ENCODE measurements at regions not wholly inside any gene's neighbourhood (a gene's known extent, or its start where the extent isn't known, plus 50 kb on each side); places are given as distances from the start of the nearest gene placed in this dataset.

- Histone ChIP-seq H3K9me1 (ENCODE audit: control insufficient read depth, extremely low read depth, insufficient read depth, low read length) (no peaks in the 10 kb centered on the region), H2AFZ (ENCODE audit: control insufficient read depth, low read length) (no peak overlapping the region), H3K27ac (ENCODE audit: control insufficient read depth, insufficient read depth, low read length) (no peak overlapping the region), H3K4me2 (ENCODE audit: control insufficient read depth, extremely low read depth, insufficient read depth, low read depth, low read length) (no peak overlapping the region), H3K79me2 (ENCODE audit: control insufficient read depth, insufficient read depth, low read length) (no peaks in the 10 kb centered on the region), H3K9ac (ENCODE audit: control insufficient read depth, extremely low read depth, insufficient read depth, low read length) (no peak overlapping the region), H3K4me1 (ENCODE audit: control insufficient read depth, extremely low read depth, insufficient read depth, low read length) (no peaks in the 10 kb centered on the region), H3K36me3 (ENCODE audit: control insufficient read depth in 2 of 2, extremely low read depth in 1 of 2, insufficient read depth in 2 of 2, low read length in 2 of 2) (no peaks in the 10 kb centered on the region), H3K9me3 (ENCODE audit: control insufficient read depth, low read depth, low read length) (peaks cover 4% of the 10 kb centered on the region), H3K4me3 (ENCODE audit: control insufficient read depth in 2 of 3, extremely low read depth in 1 of 3, insufficient read depth in 2 of 3, low read depth in 1 of 3, low read length in 3 of 3) (no peak overlapping the region), H4K20me1 (ENCODE audit: control insufficient read depth, extremely low read depth, insufficient read depth, low read length) (no peaks in the 10 kb centered on the region), H3K27me3 (ENCODE audit: control insufficient read depth, extremely low read depth, insufficient read depth, low read length) (no peaks in the 10 kb centered on the region)
- FAIRE-seq: no peak
- no peak for TF ChIP-seq EZH2 (IDR thresholded peaks at IDR 0.05; ENCODE audit: low read length)
- no peak for TF ChIP-seq CTCF (optimal IDR thresholded peaks at IDR 0.05 in 1 of 3, IDR thresholded peaks at IDR 0.05 in 1 of 3, conservative IDR thresholded peaks at IDR 0.05 in 1 of 3; ENCODE audit: extremely low read depth in 1 of 3, insufficient read depth in 2 of 3, low read length in 3 of 3)
- dilution Hi-C loops (cut with MboI; ENCODE audit: extremely low pct_ligation_motif_present, low sequenced_read_pairs): no loop called here
- no peak for DNase-seq (ENCODE audit: low read depth, low spot score)
Measured at GRCh38 chr19:32251634-32252332, 93.6 kb upstream of the ZNF507 start.

- no peaks in the 10 kb centered on the region for H3K4me1 ChIP-seq (ENCODE audit: control insufficient read depth, extremely low read depth, insufficient read depth, low read length)
- no peak for TF ChIP-seq EZH2 (IDR thresholded peaks at IDR 0.05; ENCODE audit: low read length)
- TF ChIP-seq CTCF (optimal IDR thresholded peaks at IDR 0.05 in 1 of 3, IDR thresholded peaks at IDR 0.05 in 1 of 3, conservative IDR thresholded peaks at IDR 0.05 in 1 of 3; ENCODE audit: extremely low read depth in 1 of 3, insufficient read depth in 2 of 3, low read length in 3 of 3): no peak
- dilution Hi-C loops (cut with MboI; ENCODE audit: extremely low pct_ligation_motif_present, low sequenced_read_pairs): no loop called here
- H3K4me3 ChIP-seq (ENCODE audit: control insufficient read depth in 2 of 3, extremely low read depth in 1 of 3, insufficient read depth in 2 of 3, low read depth in 1 of 3, low read length in 3 of 3): no peak overlapping the region
- H3K27me3 ChIP-seq (ENCODE audit: control insufficient read depth, extremely low read depth, insufficient read depth, low read length): no peaks in the 10 kb centered on the region
- H3K36me3 ChIP-seq (ENCODE audit: control insufficient read depth in 2 of 2, extremely low read depth in 1 of 2, insufficient read depth in 2 of 2, low read length in 2 of 2): no peaks in the 10 kb centered on the region
- H2AFZ ChIP-seq (ENCODE audit: control insufficient read depth, low read length): no peak overlapping the region
- no peaks in the 10 kb centered on the region for H4K20me1 ChIP-seq (ENCODE audit: control insufficient read depth, extremely low read depth, insufficient read depth, low read length)
- no peaks in the 10 kb centered on the region for H3K79me2 ChIP-seq (ENCODE audit: control insufficient read depth, insufficient read depth, low read length)
- FAIRE-seq (no peak), DNase-seq (ENCODE audit: low read depth, low spot score) (no peak)
- no peak overlapping the region for H3K4me2 ChIP-seq (ENCODE audit: control insufficient read depth, extremely low read depth, insufficient read depth, low read depth, low read length)
- H3K27ac ChIP-seq (ENCODE audit: control insufficient read depth, insufficient read depth, low read length): no peak overlapping the region
- no peak overlapping the region for H3K9ac ChIP-seq (ENCODE audit: control insufficient read depth, extremely low read depth, insufficient read depth, low read length)
- no peaks in the 10 kb centered on the region for H3K9me1 ChIP-seq (ENCODE audit: control insufficient read depth, extremely low read depth, insufficient read depth, low read length)
- peaks cover 4% of the 10 kb centered on the region for H3K9me3 ChIP-seq (ENCODE audit: control insufficient read depth, low read depth, low read length)
Measured at GRCh38 chr19:32252333-32252669, 93.1 kb upstream of the ZNF507 start.

All from keratinocyte (primary cell).